NT2/D1 (cell line): ENCODE measurements at regions not wholly inside any gene's neighbourhood (a gene's known extent, or its start where the extent isn't known, plus 50 kb on each side); places are given as distances from the start of the nearest gene placed in this dataset.

Source experiments
- SUZ12 ChIP-seq: IDR thresholded peaks from 2 replicates; pipeline ENCODE4 v1.6.1; 2011; ENCODE audit not compliant: insufficient read length, insufficient read depth; ENCODE audit errors: extremely low read depth
- YY1 ChIP-seq: IDR thresholded peaks from 2 replicates; pipeline ENCODE4 v1.6.1; 2011; ENCODE audit not compliant: insufficient read length, insufficient read depth
- ZNF274 ChIP-seq: IDR thresholded peaks from 2 replicates; pipeline ENCODE4 v1.6.1; 2011; ENCODE audit warnings: mild to moderate bottlenecking, low read depth, low read length

DNA sequence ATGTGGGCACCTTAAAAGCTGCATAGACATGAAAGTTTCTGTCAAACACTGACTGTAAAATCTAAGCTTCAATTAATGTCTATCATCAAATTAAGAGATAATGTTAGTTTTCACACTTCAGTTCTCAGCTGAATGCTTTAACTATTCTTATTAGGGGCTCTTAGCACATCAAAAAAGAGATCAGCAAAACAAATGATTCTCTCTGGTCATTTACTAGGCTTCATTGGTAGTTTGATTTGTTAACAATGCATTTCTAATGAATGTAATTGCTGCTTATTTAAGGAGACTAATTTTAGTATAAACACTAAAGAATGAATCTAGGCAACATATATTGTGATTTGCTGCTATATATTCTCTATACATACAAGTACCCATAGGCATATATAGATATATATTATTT, 1182.0 kb downstream of the MAT2B start:
- no peak for TF ChIP-seq ZNF274
- TF ChIP-seq YY1: no peak
- no peak for TF ChIP-seq SUZ12
